Esophagus muscularis mucosa (tissue), 4 donors: ENCODE measurements at regions not wholly inside any gene's neighbourhood (a gene's known extent, or its start where the extent isn't known, plus 50 kb on each side); places are given as distances from the start of the nearest gene placed in this dataset.

Experiments
- DNase-seq: peaks from one replicate; pipeline ENCODE4 v3.0.0-alpha.2; 2017; ENCODE audit errors: extremely low spot score
- H3K27ac ChIP-seq, 4 donors: fragments of 200-600 bp; sonication (generic); replicated peaks in 1 of 4; 1 replicate in 3 of 4; 2 replicates in 1 of 4; pipeline ENCODE4 v1.5.1; 2016 to 2019; ENCODE audit warnings: mild to moderate bottlenecking in 1 of 4
- H3K27me3 ChIP-seq, 4 donors: fragments of 200-600 bp; sonication (generic); one replicate each; pipeline versions ENCODE4 v1.5.1 to v1.6.0; 2016 to 2019
- H3K36me3 ChIP-seq, 4 donors: fragments of 200-600 bp; sonication (generic); one replicate each; pipeline ENCODE4 v1.5.1; 2016 to 2019
- H3K4me1 ChIP-seq, 4 donors: fragments of 200-600 bp; sonication (generic); one replicate each; pipeline ENCODE4 v1.5.1; 2016 to 2019
- H3K4me3 ChIP-seq, 4 donors: fragments of 200-600 bp; sonication (generic); 1 replicate in 2 of 4; 2 replicates in 2 of 4; pipeline ENCODE4 v1.5.1; 2016 to 2019; ENCODE audit warnings: mild to moderate bottlenecking in 4 of 4, moderate library complexity in 1 of 4
- H3K9me3 ChIP-seq, 4 donors: fragments of 200-600 bp; sonication (generic); 1 replicate in 3 of 4; 2 replicates in 1 of 4; pipeline ENCODE4 v1.5.1; 2016 to 2019
- CTCF ChIP-seq, 3 experiments: fragments of 200-600 bp in 2 of 3; fragments of 450-650 bp in 1 of 3; sonication (generic) in 2 of 3; IDR thresholded peaks; one replicate each; pipeline ENCODE4 v1.5.1; 2017 to 2019; ENCODE audit warnings: antibody characterized with exemption in 3 of 3, mild to moderate bottlenecking in 2 of 3, moderate library complexity in 1 of 3
- EP300 ChIP-seq: sonication (generic); formaldehyde crosslinking; IDR thresholded peaks from one replicate; pipeline ENCODE4 v1.6.1; 2017; ENCODE audit warnings: antibody characterized with exemption
- POLR2A ChIP-seq: fragments of 450-650 bp; IDR thresholded peaks from one replicate; pipeline ENCODE4 v1.6.1; 2017; ENCODE audit warnings: antibody characterized with exemption, moderate library complexity, mild to moderate bottlenecking, low read depth
- POLR2AphosphoS5 ChIP-seq, 2 donors: sonication (generic); formaldehyde crosslinking; IDR thresholded peaks; one replicate each; pipeline ENCODE4 v1.6.1; 2017; ENCODE audit warnings: antibody characterized with exemption in 2 of 2
- WGBS: methylation state at CpG from one replicate; pipeline ENCODE4 v1.1.5; 2018; 5-methylcytosine and 5-hydroxymethylcytosine counted together
- intact Hi-C: fragments of 100-400 bp; cut with DNase I; formaldehyde crosslinking; loops from one replicate; pipeline ENCODE4 v1.15.1; 2023

- Histone ChIP-seq H3K4me3 (no peak overlapping the region), H3K4me1 (peaks cover 0 to 4% (median 0%) of the 10 kb centered on the region in 4 donors), H3K9me3 (no peaks in the 10 kb centered on the region), H3K27ac (no peak overlapping the region), H3K27me3 (no peaks in the 10 kb centered on the region), H3K36me3 (no peaks in the 10 kb centered on the region)
- WGBS: 62% methylated on average over 2 of the region's 2 CpGs
- DNase-seq: no peak
- intact Hi-C loops: no loop called here
- no peak for TF ChIP-seq POLR2A
- TF ChIP-seq EP300: no peak
- no peak for TF ChIP-seq POLR2AphosphoS5 (IDR thresholded peaks at IDR 0.05)
- no peak for TF ChIP-seq CTCF (IDR thresholded peaks at IDR 0.05)
Measured at GRCh38 chr10:111836571-111836970, 347.0 kb downstream of the GPAM start.

DNA sequence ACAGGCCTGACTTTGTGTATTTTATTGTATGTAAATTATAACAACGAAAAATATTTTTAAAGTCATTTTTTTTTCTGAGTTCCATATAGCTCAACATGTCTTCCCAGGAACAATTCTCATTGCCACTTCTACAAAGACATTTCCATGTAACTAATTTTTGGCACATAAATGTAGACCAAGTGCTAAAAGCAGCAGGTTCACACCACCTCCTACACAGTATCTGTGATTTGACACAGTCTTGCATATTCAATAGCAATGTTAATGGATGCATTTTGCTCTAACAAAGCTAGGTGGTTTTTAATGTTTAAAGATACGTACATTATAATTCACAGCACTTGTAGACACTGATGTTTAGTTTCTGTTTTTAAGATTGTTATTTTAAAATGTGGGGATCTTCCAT lies 346.5 kb downstream of the GPAM start:
- no peak for DNase-seq
- H3K36me3 ChIP-seq: no peaks in the 10 kb centered on the region
- H3K27ac ChIP-seq: no peak overlapping the region
- no peaks in the 10 kb centered on the region for H3K9me3 ChIP-seq
- intact Hi-C loops: no loop called here
- 81% methylated on average over 2 of the region's 2 CpGs for WGBS
- H3K4me1 ChIP-seq: peaks cover 0 to 4% (median 0%) of the 10 kb centered on the region in 4 donors
- H3K27me3 ChIP-seq: no peaks in the 10 kb centered on the region
- TF ChIP-seq POLR2AphosphoS5 (IDR thresholded peaks at IDR 0.05): no peak
- TF ChIP-seq POLR2A: no peak
- TF ChIP-seq CTCF (IDR thresholded peaks at IDR 0.05): no peak
- no peak overlapping the region for H3K4me3 ChIP-seq

DNA sequence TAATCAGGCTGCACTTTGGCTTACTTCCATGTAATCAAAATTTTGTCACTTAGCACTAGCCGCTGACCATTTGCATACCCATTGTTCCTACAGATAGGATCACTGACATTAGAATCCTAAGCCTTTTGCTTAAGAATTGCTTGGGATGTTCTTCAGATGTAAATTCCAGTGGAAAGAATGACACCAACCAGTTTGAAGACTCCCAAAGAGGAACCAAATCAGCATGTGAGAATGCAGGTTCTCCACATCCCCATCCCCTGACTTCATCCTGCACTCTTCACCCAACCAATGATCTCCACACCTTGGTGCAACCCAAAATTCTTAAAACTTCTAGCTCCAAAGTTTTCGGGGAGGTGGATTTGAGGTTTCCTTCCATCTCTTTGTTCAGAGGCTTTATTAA lies 345.6 kb downstream of the GPAM start:
- 69% methylated on average over 2 of the region's 2 CpGs for WGBS
- H3K4me1 ChIP-seq: peaks cover 0 to 4% (median 0%) of the 10 kb centered on the region in 4 donors
- no peak for TF ChIP-seq EP300
- no peak for TF ChIP-seq POLR2AphosphoS5 (IDR thresholded peaks at IDR 0.05)
- TF ChIP-seq CTCF (IDR thresholded peaks at IDR 0.05): no peak
- TF ChIP-seq POLR2A: no peak
- no peaks in the 10 kb centered on the region for H3K27me3 ChIP-seq
- no peaks in the 10 kb centered on the region for H3K36me3 ChIP-seq
- DNase-seq: no peak
- H3K4me3 ChIP-seq: no peak overlapping the region
- intact Hi-C loops: no loop called here
- H3K27ac ChIP-seq: no peak overlapping the region
- no peaks in the 10 kb centered on the region for H3K9me3 ChIP-seq

DNA sequence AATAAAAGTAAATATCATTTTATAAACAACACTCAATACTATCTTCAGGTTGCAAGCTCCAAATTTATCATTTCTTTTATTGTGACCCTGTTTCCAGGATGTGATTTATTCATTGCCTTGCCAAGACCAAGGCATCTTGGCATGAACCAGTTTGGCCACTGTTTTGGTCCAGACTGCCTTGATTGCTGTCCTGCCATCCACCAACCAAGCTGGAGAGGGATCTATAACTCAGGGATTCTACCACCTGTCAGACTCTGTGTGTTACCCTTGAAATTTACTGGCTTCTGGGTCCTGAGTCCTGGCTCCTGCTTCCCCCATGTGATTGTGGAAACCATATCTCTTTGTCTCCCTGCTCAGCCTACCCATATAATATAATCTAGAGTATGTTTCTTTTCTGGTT lies 343.0 kb downstream of the GPAM start:
- TF ChIP-seq POLR2A (no peak), CTCF (IDR thresholded peaks at IDR 0.05) (no peak), POLR2AphosphoS5 (IDR thresholded peaks at IDR 0.05) (no peak), EP300 (no peak)
- H3K27ac ChIP-seq: no peak overlapping the region
- H3K4me1 ChIP-seq: peaks cover 0 to 3% (median 0%) of the 10 kb centered on the region in 4 donors
- no peak overlapping the region for H3K4me3 ChIP-seq
- no peaks in the 10 kb centered on the region for H3K27me3 ChIP-seq
- peaks cover 0 to 5% (median 0%) of the 10 kb centered on the region in 4 donors for H3K9me3 ChIP-seq
- no peak for DNase-seq
- intact Hi-C loops: no loop called here
- no peaks in the 10 kb centered on the region for H3K36me3 ChIP-seq

GRCh38 chr10:111852801-111853200 lies 330.8 kb downstream of the GPAM start:
- WGBS: 83% methylated on average over 2 of the region's 2 CpGs
- no peaks in the 10 kb centered on the region for H3K4me1 ChIP-seq
- DNase-seq: no peak
- H3K27me3 ChIP-seq: no peaks in the 10 kb centered on the region
- peaks cover 0 to 10% (median 5%) of the 10 kb centered on the region in 4 donors for H3K9me3 ChIP-seq
- no peak for TF ChIP-seq CTCF (IDR thresholded peaks at IDR 0.05)
- no peak for TF ChIP-seq POLR2A
- TF ChIP-seq EP300: no peak
- TF ChIP-seq POLR2AphosphoS5 (IDR thresholded peaks at IDR 0.05): no peak
- H3K27ac ChIP-seq: no peak overlapping the region
- no peaks in the 10 kb centered on the region for H3K36me3 ChIP-seq
- intact Hi-C loops: no loop called here
- no peak overlapping the region for H3K4me3 ChIP-seq
